Activated T-cell treated with anti-CD3 and anti-CD28 coated beads, Interleukin-2, amount 50 U/mL, for 72 hours (primary cell): ENCODE measurements at regions not wholly inside any gene's neighbourhood (a gene's known extent, or its start where the extent isn't known, plus 50 kb on each side); places are given as distances from the start of the nearest gene placed in this dataset.

Source experiments
- ATAC-seq, 2 donors: fragments of 150-1000 bp; cut with Tn5 transposase; replicated peaks in 1 of 2; 2 replicates each; pipeline ENCODE4 v1.10.0; 2021; ENCODE audit warnings: moderate library complexity in 2 of 2, mild to moderate bottlenecking in 1 of 2
- DNase-seq, 2 donors: peaks; one replicate each; pipeline ENCODE4 v3.0.0; 2021 to 2022; ENCODE audit warnings: mixed read lengths in 1 of 2
- H3K27ac Mint-ChIP-seq: one replicate; pipeline ENCODE4 v1.8.0; 2022; ENCODE audit warnings: mild to moderate bottlenecking, moderate library complexity, mixed read lengths
- H3K27me3 Mint-ChIP-seq: one replicate; pipeline ENCODE4 v1.8.0; 2022; ENCODE audit warnings: low read depth, mixed read lengths
- H3K36me3 Mint-ChIP-seq, 2 donors: one replicate each; pipeline ENCODE4 v1.8.0; 2022; ENCODE audit warnings: mixed read lengths in 2 of 2, mild to moderate bottlenecking in 1 of 2; ENCODE audit not compliant: insufficient read depth in 2 of 2
- H3K4me1 Mint-ChIP-seq: one replicate; pipeline ENCODE4 v1.8.0; 2022; ENCODE audit warnings: low read depth, mixed read lengths
- H3K4me3 Mint-ChIP-seq, 2 donors: one replicate each; pipeline ENCODE4 v1.8.0; 2022; ENCODE audit warnings: mild to moderate bottlenecking in 2 of 2, mixed read lengths in 2 of 2, moderate library complexity in 2 of 2
- H3K9me3 Mint-ChIP-seq, 2 donors: one replicate each; pipeline ENCODE4 v1.8.0; 2022; ENCODE audit warnings: mixed read lengths in 2 of 2

DNA sequence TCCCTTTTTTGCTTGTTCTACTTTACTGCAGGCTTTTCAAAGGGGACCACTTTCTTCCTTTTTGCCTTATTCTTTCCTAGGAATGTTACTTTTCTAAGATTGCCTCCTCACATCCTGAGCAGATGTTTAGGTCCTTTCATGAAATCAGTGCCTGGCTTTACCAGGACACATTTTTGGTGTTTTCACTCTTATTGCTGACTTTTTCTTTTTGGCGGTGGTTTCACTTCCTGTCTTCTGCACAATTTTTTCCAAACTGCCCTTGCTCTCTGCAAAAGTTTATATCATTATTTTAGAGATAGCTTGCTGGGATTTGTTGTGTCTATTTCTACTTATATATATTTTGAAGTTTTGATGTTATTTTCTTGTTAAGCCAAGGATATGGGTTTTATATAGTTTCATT is 332.2 kb upstream of the MTPN start:
- Mint-ChIP-seq H3K36me3 (peaks cover 0 to 4% of the 10 kb centered on the region in 2 donors), H3K9me3 (peaks cover 2 to 6% of the 10 kb centered on the region in 2 donors), H3K27me3 (no peaks in the 10 kb centered on the region), H3K4me1 (no peaks in the 10 kb centered on the region), H3K4me3 (no peak overlapping the region), H3K27ac (no peak overlapping the region)
- no peak for DNase-seq
- ATAC-seq, result no peak

DNA sequence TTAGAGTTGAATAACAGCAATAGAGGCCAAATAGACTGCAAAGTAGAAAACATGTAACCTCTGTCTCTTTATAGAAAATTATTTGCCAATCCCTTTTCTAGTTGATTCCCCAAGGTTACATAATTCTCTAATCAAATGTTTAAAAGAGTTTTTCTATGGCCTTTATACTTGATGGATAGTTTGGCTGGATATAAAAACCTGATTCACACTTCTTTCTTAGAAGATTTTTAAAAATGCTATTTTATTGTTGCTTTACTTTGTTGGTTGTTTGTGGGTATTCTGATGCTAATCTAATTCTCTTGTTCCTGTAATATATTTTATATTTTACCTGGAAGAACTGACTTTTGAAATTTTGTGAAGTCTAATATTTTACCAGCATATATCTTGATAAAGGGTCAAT is 331.1 kb upstream of the MTPN start:
- H3K4me1 Mint-ChIP-seq, result no peaks in the 10 kb centered on the region

DNA sequence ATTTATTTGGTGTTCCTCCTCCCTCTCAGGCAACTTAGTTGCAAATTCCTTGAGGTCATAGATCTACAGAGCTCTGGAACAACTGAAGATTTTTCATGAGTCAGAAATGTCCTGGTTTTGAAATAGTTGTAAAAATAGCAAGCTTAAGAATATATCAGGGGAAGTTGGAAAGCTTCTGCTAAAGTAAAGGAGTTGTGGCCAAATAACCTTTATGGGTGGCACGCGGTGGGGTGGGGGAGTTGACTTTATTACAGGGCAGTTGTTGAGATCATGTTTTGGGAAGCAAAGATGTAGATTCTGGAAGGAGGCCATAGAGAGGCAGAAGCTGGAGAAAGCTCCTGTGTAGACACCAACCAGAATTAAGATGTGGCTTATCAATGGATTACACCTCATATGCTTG is 326.0 kb upstream of the MTPN start:
- no peak overlapping the region for H3K27ac Mint-ChIP-seq
- no peaks in the 10 kb centered on the region for H3K27me3 Mint-ChIP-seq
- no peaks in the 10 kb centered on the region for H3K4me1 Mint-ChIP-seq
- no peak for DNase-seq
- H3K4me3 Mint-ChIP-seq, result no peak overlapping the region
- ATAC-seq, result no peak
- H3K9me3 Mint-ChIP-seq, result peaks cover 0 to 7% of the 10 kb centered on the region in 2 donors
- no peaks in the 10 kb centered on the region for H3K36me3 Mint-ChIP-seq

More for the DNA sequence above, 331.1 kb upstream of the MTPN start:
- DNase-seq (no peak), ATAC-seq (no peak)
- Mint-ChIP-seq H3K36me3 (peaks cover 0 to 4% of the 10 kb centered on the region in 2 donors), H3K4me3 (no peak overlapping the region), H3K27me3 (no peaks in the 10 kb centered on the region), H3K27ac (no peak overlapping the region), H3K9me3 (peaks cover 2 to 5% of the 10 kb centered on the region in 2 donors)

DNA sequence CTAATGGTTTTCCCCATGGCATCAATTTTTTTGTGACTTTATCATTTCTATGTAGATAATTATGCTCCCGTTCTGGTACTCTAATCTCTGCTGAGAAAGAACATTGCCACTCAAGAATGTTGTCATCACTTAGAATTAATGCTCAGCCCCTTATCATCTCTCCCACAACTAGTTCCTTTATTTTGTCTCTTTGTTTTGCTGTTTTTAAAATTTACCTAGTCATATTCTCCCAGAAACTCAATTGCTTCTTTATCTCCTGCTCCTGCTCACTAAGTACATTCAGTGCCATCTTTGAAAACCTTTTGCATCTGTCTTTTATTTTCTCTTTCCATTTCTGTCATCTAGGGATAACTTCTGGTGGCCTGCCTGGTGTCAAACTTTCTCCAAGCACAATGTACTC is 324.9 kb upstream of the MTPN start:
- Mint-ChIP-seq H3K27me3 (no peaks in the 10 kb centered on the region), H3K27ac (no peak overlapping the region), H3K36me3 (no peaks in the 10 kb centered on the region), H3K4me3 (no peak overlapping the region), H3K4me1 (no peaks in the 10 kb centered on the region), H3K9me3 (peaks cover 0 to 7% of the 10 kb centered on the region in 2 donors)
- ATAC-seq, result no peak
- no peak for DNase-seq

DNA sequence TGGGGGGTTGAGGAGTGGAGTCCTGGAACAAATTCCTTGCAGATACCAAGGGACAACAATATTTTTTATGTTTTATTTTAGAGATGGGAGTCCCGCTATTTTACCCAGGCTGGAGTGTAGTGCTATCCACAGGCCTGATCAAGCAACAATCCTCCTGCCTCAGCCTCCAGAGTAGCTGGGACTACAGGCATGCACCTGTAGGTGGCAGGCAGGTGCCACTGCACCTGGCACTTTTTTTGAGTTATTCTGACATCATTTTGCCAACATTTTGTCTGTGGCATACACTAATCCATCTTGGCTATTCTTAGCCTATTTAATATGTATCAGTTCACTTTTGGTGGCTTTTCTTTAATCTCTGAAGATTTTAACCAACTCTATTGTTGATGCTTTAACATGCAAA is 317.8 kb upstream of the MTPN start:
- Mint-ChIP-seq H3K4me3 (no peak overlapping the region), H3K27me3 (no peaks in the 10 kb centered on the region), H3K27ac (no peak overlapping the region), H3K9me3 (peaks cover 0 to 4% of the 10 kb centered on the region in 2 donors), H3K36me3 (no peaks in the 10 kb centered on the region), H3K4me1 (no peaks in the 10 kb centered on the region)
- ATAC-seq (no peak), DNase-seq (no peak)

DNA sequence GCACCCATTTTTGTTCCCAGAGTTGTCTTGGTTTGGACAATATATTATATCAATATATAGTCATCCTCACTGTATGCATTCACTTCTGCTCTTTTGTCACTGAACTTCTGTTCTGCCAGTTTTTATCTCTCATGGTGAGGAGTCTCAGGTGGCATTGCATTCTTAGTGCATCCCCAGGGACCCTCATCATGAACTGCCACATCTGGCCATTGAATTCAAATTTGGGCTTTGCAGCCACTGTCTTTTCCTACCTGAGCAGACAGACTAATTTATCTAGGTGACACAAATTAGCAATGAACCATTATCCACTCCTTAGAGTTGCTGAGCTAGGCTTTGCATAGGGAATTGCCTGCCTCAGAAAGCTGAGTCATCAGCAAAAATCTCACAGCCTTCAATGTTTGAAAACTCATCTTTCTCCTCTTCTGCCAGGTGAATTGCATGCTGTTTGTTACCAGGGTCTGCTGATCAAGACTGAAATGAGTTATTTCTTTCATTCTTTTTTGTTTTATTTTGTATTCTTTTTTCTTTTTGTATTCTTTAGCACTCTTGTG is 316.8 kb upstream of the MTPN start:
- H3K4me1 Mint-ChIP-seq, result no peaks in the 10 kb centered on the region
- H3K36me3 Mint-ChIP-seq, result no peaks in the 10 kb centered on the region
- H3K9me3 Mint-ChIP-seq, result peaks cover 0 to 4% of the 10 kb centered on the region in 2 donors
- no peaks in the 10 kb centered on the region for H3K27me3 Mint-ChIP-seq
- H3K27ac Mint-ChIP-seq, result no peak overlapping the region
- DNase-seq, result no peak
- H3K4me3 Mint-ChIP-seq, result no peak overlapping the region
- no peak for ATAC-seq

DNA sequence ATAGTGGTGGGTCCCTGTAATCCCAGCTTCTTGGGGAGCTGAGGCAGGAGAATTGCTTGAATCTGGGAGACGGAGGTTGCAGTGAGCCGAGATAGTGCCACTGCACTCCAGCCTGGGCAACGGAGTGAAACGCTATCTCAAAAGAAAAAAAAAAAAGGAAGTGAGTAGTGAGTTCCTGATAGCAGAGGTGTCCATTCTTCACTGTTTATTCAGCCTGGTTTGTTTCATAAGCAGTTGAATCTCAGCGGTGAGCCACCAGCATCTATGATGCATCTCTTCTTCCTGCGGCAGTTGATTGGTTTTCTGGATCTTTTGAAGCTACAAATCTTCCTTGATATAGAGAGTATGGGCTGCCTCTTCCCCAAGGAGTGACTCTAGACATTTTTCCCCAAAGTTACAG is 316.1 kb upstream of the MTPN start:
- Mint-ChIP-seq H3K27me3 (no peaks in the 10 kb centered on the region), H3K36me3 (no peaks in the 10 kb centered on the region), H3K4me3 (no peak overlapping the region), H3K27ac (no peak overlapping the region), H3K9me3 (peaks cover 0 to 4% of the 10 kb centered on the region in 2 donors), H3K4me1 (no peaks in the 10 kb centered on the region)
- DNase-seq, result no peak
- no peak for ATAC-seq

DNA sequence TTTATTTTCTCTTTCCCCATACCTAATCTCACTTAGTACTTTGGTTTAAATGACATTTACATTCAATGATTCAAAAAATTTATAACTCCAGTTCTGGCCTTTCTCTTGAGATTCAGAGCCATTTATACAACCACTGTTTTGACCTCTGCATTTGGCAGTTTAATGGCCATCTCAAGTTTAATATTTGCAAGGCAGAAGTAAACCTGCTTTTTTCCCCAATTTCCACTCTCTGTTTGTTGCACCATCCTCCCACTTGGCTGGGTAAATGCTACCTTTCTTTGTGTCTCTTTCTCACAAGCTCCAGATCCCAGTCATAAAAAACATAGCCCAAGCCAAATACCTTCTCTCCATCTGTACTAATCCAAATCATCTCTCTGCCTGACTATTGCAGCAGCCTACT is 315.2 kb upstream of the MTPN start:
- peaks cover 0 to 4% of the 10 kb centered on the region in 2 donors for H3K9me3 Mint-ChIP-seq
- ATAC-seq (no peak), DNase-seq (no peak)
- H3K4me3 Mint-ChIP-seq, result no peak overlapping the region
- H3K27me3 Mint-ChIP-seq, result no peaks in the 10 kb centered on the region
- no peaks in the 10 kb centered on the region for H3K36me3 Mint-ChIP-seq
- H3K4me1 Mint-ChIP-seq, result no peaks in the 10 kb centered on the region
- no peak overlapping the region for H3K27ac Mint-ChIP-seq

DNA sequence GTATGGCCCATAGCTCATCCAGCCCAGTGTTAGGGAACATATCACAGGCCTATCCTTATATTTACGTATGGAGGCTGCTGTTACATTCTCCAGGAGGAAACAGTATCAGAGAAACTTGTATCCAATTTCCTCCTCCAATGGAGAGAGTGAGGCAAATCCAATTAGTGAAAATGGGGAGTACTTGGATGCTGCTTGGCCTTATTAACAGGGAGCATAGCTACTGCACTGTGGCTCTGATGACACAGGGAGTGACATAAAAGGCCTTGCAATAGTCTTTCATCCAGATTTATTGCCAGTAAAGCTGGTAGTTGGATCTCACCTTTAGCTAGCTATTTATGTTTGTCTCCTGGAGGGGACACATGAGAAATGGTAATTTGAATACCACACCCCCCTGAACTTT is 313.2 kb upstream of the MTPN start:
- Mint-ChIP-seq H3K9me3 (peaks cover 0 to 3% of the 10 kb centered on the region in 2 donors), H3K27me3 (no peaks in the 10 kb centered on the region), H3K4me3 (no peak overlapping the region), H3K4me1 (no peaks in the 10 kb centered on the region), H3K36me3 (no peaks in the 10 kb centered on the region), H3K27ac (no peak overlapping the region)
- no peak for DNase-seq
- ATAC-seq, result no peak

DNA sequence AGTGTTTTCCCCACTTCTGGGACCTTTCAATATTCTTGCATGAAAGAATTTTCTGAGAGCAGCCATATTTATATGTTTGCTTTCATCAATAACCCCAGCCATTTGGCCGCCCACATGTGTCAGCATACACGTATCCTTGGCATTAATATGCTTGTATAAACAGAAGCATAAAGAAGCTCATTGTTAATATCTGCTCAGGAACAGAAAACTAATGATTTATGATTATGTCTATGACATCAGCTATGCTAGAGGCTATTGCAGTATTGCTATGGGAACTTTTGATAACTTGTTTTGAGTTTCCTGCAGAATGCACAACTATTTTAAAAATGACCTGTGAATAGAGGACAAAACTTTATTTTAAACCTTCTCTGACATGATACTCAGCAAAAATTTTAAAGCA is 300.9 kb upstream of the MTPN start:
- ATAC-seq (no peak), DNase-seq (no peak)
- Mint-ChIP-seq H3K9me3 (no peaks in the 10 kb centered on the region), H3K36me3 (no peaks in the 10 kb centered on the region), H3K27ac (no peak overlapping the region), H3K4me3 (no peak overlapping the region), H3K27me3 (no peaks in the 10 kb centered on the region), H3K4me1 (no peaks in the 10 kb centered on the region)

DNA sequence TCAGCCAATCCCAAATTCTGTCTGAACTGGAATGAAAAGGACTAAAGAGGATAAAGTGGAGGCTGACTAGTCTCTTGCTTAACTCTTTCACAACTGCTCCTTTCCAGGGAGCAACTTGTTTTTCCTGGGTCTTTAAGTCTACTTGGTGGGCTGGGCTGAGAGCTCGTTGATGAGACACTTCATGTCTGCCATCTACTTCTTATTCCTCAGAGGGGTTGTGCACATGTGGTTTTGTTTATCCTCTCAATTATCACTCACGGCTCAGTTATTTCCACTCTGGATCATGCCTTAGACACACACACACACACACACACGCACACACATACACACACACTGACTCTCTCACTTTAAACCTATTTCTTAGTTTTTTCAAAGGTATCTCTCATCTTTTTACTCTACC is 298.6 kb upstream of the MTPN start:
- Mint-ChIP-seq H3K27me3 (no peaks in the 10 kb centered on the region), H3K27ac (no peak overlapping the region), H3K9me3 (no peaks in the 10 kb centered on the region), H3K36me3 (no peaks in the 10 kb centered on the region), H3K4me3 (no peak overlapping the region), H3K4me1 (no peaks in the 10 kb centered on the region)
- DNase-seq (no peak), ATAC-seq (no peak)

DNA sequence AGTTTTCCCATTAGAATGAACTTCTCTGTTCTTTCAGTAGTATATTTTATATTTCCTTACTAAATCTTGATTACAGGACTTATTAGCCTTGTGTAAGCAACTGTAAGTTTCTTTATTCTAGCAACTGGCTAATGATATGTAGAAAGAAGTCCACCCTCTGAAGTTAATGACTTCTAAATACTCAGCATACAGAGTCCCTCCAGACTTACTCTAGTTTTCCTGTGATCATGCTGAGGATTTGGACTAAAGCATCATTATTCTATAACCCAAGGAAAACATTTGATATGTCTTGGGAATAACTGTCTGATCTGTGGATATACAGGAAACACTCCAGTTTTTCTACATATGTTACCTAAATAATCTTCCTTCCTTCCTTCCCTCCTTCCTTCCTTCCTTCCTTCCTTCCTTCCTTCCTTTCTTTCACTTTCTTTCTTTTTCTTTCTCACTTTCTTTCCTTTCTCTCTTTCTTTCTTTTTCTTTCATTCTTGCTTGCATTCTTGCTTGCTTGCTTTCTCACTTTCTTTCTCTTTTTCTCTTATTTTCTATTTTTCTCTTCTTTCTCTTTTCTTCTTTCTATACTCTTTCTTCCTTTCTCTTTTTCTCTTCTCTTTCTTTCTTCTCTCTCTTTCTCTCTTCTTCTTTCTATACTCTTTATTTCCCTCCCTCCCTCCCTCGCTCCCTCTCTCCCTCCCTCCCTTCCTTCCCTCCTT is 297.6 kb upstream of the MTPN start:
- no peak for DNase-seq
- no peaks in the 10 kb centered on the region for H3K27me3 Mint-ChIP-seq
- H3K27ac Mint-ChIP-seq, result no peak overlapping the region
- no peaks in the 10 kb centered on the region for H3K9me3 Mint-ChIP-seq
- no peaks in the 10 kb centered on the region for H3K36me3 Mint-ChIP-seq
- H3K4me3 Mint-ChIP-seq, result no peak overlapping the region
- no peaks in the 10 kb centered on the region for H3K4me1 Mint-ChIP-seq
- no peak for ATAC-seq

DNA sequence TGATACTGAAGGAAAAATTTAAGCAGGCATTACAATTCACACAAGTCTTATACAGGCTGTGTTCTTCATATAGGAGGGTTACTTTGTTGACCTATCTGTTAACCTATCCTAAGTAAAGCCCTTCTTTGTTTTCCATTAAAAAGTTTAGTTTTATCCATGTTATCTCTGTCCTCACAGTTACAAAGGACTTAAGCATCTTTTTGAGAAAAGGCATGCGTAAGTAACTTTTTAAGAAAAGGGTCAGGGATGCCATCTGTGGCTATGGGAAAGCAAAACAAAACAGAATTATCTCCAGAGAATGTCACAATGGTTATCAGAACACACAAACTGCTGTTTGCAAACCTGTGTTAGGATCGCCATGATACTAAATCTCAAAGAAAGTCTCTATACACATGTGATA is 295.8 kb upstream of the MTPN start:
- no peak for DNase-seq
- Mint-ChIP-seq H3K4me1 (no peaks in the 10 kb centered on the region), H3K9me3 (peaks cover 4 to 8% of the 10 kb centered on the region in 2 donors), H3K4me3 (no peak overlapping the region), H3K36me3 (peaks cover 0 to 3% of the 10 kb centered on the region in 2 donors), H3K27me3 (no peaks in the 10 kb centered on the region), H3K27ac (no peak overlapping the region)
- ATAC-seq, result no peak

DNA sequence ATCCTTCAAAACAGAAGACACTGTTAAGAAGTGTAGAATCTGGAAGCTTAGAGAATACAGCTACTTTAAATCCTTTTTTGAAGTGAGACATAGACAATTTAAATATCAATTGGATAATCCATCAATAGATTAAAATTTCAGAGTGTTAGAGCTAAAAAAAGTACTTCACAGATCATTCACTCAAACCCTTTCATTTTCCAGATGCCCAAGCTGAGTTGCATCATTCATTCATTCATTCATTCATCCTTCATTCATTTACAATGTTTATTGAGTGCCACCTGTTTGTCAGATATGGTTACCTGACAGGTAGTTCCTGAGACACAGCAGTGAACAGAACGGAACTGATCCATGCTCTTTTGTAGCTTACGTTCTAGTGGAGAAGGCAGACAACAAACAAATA is 290.7 kb upstream of the MTPN start:
- Mint-ChIP-seq H3K4me3 (no peak overlapping the region), H3K4me1 (no peaks in the 10 kb centered on the region), H3K27me3 (no peaks in the 10 kb centered on the region), H3K36me3 (peaks cover 0 to 9% of the 10 kb centered on the region in 2 donors), H3K9me3 (peaks cover 10 to 19% of the 10 kb centered on the region in 2 donors), H3K27ac (no peak overlapping the region)
- DNase-seq (no peak), ATAC-seq (no peak)
